WTC11 (cell line): ENCODE measurements at regions not wholly inside any gene's neighbourhood (a gene's known extent, or its start where the extent isn't known, plus 50 kb on each side); places are given as distances from the start of the nearest gene placed in this dataset.

Experiments
- ATAC-seq: fragments of 200-7000 bp; cut with Tn5 transposase; 2 replicates; pipeline ENCODE4 v1.10.0; 2021; ENCODE audit warnings: mild to moderate bottlenecking, moderate library complexity
- CTCF ChIA-PET: fragments of 300-600 bp; sonication (Branson Sonifier 250); formaldehyde crosslinking; loops from one replicate; lab custom pipeline; 2021; ENCODE audit warnings: antibody characterized with exemption; lab: Charles Lee
- POLR2A ChIA-PET: fragments of 350-600 bp; sonication (Branson Sonifier 250); formaldehyde crosslinking; loops from one replicate; lab custom pipeline; 2021; ENCODE audit warnings: antibody characterized with exemption; lab: Charles Lee
- DNase-seq: peaks from one replicate; pipeline ENCODE4 v3.0.0; 2021; ENCODE audit warnings: low spot score
- H3K27ac Mint-ChIP-seq: 2 replicates; pipeline ENCODE4 v1.8.0; 2021; ENCODE audit warnings: mixed read lengths
- H3K27me3 Mint-ChIP-seq: 2 replicates; pipeline ENCODE4 v1.8.0; 2021; ENCODE audit warnings: low read depth, mild to moderate bottlenecking, moderate library complexity, mixed read lengths
- H3K36me3 Mint-ChIP-seq: 2 replicates; pipeline ENCODE4 v1.8.0; 2021; ENCODE audit warnings: mixed read lengths
- H3K4me1 Mint-ChIP-seq: 2 replicates; pipeline ENCODE4 v1.8.0; 2022; ENCODE audit warnings: mixed read lengths
- H3K4me3 Mint-ChIP-seq: 2 replicates; pipeline ENCODE4 v1.8.0; 2021; ENCODE audit warnings: mild to moderate bottlenecking, moderate library complexity, mixed read lengths
- H3K9me3 Mint-ChIP-seq: 2 replicates; pipeline ENCODE4 v1.8.0; 2021; ENCODE audit warnings: mixed read lengths
- CBFB ChIP-seq: sonication (generic); formaldehyde crosslinking; IDR thresholded peaks from 2 replicates; pipeline ENCODE4 v1.8.1; 2022; ENCODE audit warnings: mild to moderate bottlenecking, low read depth, missing genetic modification reagents
- EMX1 ChIP-seq: fragments of 250-450 bp; sonication (Bioruptor Pico); IDR thresholded peaks from 2 replicates; pipeline ENCODE4 v1.8.0; 2021; ENCODE audit warnings: mild to moderate bottlenecking
- GRHL2 ChIP-seq: fragments of 250-450 bp; sonication (Bioruptor Pico); IDR thresholded peaks from 2 replicates; pipeline ENCODE4 v1.8.0; 2022; ENCODE audit warnings: mild to moderate bottlenecking, moderate library complexity; ENCODE audit not compliant: insufficient replicate concordance, severe bottlenecking
- JUN ChIP-seq: sonication (generic); formaldehyde crosslinking; IDR thresholded peaks from 2 replicates; pipeline ENCODE4 v1.8.0; 2023; ENCODE audit warnings: mild to moderate bottlenecking, missing genetic modification reagents
- MYBL2 ChIP-seq: sonication (generic); formaldehyde crosslinking; IDR thresholded peaks from 2 replicates; pipeline ENCODE4 v1.8.1; 2023; ENCODE audit warnings: mild to moderate bottlenecking, moderate library complexity, missing genetic modification reagents
- NFE2L1 ChIP-seq: sonication (generic); formaldehyde crosslinking; IDR thresholded peaks from 2 replicates; pipeline ENCODE4 v1.8.1; 2023; ENCODE audit warnings: missing genetic modification reagents
- NR1H2 ChIP-seq: sonication (generic); formaldehyde crosslinking; IDR thresholded peaks from 2 replicates; pipeline ENCODE4 v1.9.0; 2021; ENCODE audit warnings: mild to moderate bottlenecking, moderate library complexity, missing genetic modification reagents
- SMAD3 ChIP-seq: sonication (generic); formaldehyde crosslinking; IDR thresholded peaks from 2 replicates; pipeline ENCODE4 v1.8.0; 2022; ENCODE audit warnings: missing genetic modification reagents, mild to moderate bottlenecking, borderline replicate concordance
- SP1 ChIP-seq: sonication (generic); formaldehyde crosslinking; conservative IDR thresholded peaks from 2 replicates; pipeline ENCODE4 v1.8.1; 2022; ENCODE audit warnings: missing genetic modification reagents
- TCF7 ChIP-seq: sonication (generic); formaldehyde crosslinking; IDR thresholded peaks from 2 replicates; pipeline ENCODE4 v1.8.0; 2022; ENCODE audit warnings: mild to moderate bottlenecking, low read depth, missing genetic modification reagents, moderate library complexity
- ZNF396 ChIP-seq: fragments of 250-450 bp; sonication (Bioruptor Pico); IDR thresholded peaks from 2 replicates; pipeline ENCODE4 v1.8.0; 2021; ENCODE audit warnings: mild to moderate bottlenecking, moderate library complexity, borderline replicate concordance
- ZNF416 ChIP-seq: fragments of 250-450 bp; sonication (Bioruptor Pico); IDR thresholded peaks from 2 replicates; pipeline ENCODE4 v1.9.0; 2021; ENCODE audit warnings: mild to moderate bottlenecking, inconsistent platforms
- ZNF423 ChIP-seq: fragments of 250-450 bp; sonication (Bioruptor Pico); IDR thresholded peaks from 2 replicates; pipeline ENCODE4 v2.1.2; 2022; ENCODE audit warnings: mild to moderate bottlenecking, moderate library complexity
- TF ChIP-seq, protein P1 (sequence below): sonication (generic); formaldehyde crosslinking; IDR thresholded peaks from 2 replicates; pipeline ENCODE4 v1.8.0; 2022; ENCODE audit warnings: missing genetic modification reagents
- TF ChIP-seq, protein P2 (sequence below): sonication (generic); formaldehyde crosslinking; IDR thresholded peaks from 2 replicates; pipeline ENCODE4 v1.8.0; 2023; ENCODE audit warnings: missing genetic modification reagents, mild to moderate bottlenecking, borderline replicate concordance
- TF ChIP-seq, protein P3 (sequence below): fragments of 250-450 bp; sonication (Bioruptor Pico); IDR thresholded peaks from 2 replicates; pipeline ENCODE4 v1.9.0; 2021; ENCODE audit warnings: mild to moderate bottlenecking, borderline replicate concordance

DNA sequence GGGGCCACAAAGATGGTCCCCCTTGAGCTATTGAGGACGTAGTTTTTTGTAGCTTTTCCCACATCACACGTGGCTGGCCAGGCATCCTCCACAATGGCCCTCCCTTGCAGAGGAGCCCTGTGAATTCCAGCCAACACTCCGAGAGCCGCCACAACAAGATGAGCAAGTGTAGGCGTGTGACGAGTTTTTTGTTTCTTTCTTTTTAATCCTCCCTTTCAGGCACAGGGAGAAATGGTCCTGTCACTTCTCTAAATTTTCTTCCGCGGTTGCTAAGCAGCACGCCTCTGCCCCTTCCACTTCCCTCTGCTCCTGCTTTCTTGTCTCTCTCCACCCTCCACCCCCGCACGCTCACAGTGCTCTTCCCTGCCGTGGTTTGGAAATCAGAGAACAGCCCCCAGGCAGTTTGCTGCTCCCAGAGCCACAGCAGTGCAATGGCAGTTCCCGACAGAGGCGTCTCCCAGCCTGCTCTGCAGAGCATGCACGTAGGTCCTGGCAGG is 68.0 kb upstream of the MRTFB start:
- DNase-seq (peak; percentile 69), ATAC-seq (peak; percentile 98)
- Mint-ChIP-seq H3K9me3 (no peaks in the 10 kb centered on the region), H3K27ac (peak overlapping the region; percentile 91), H3K27me3 (peaks cover 3% of the 10 kb centered on the region; the same call in 1 of the 2 replicates), H3K36me3 (no peaks in the 10 kb centered on the region), H3K4me3 (peak overlapping the region; percentile 64), H3K4me1 (peaks cover 22% of the 10 kb centered on the region)
- ChIA-PET CTCF (interaction anchor here (1.1 kb wide), 2 partner anchors 11 to 16 kb away, joined by 3 to 6 read pairs; no protein-coding TSS in a partner anchor), POLR2A (no interaction called here)
- TF ChIP-seq, protein P1, sequence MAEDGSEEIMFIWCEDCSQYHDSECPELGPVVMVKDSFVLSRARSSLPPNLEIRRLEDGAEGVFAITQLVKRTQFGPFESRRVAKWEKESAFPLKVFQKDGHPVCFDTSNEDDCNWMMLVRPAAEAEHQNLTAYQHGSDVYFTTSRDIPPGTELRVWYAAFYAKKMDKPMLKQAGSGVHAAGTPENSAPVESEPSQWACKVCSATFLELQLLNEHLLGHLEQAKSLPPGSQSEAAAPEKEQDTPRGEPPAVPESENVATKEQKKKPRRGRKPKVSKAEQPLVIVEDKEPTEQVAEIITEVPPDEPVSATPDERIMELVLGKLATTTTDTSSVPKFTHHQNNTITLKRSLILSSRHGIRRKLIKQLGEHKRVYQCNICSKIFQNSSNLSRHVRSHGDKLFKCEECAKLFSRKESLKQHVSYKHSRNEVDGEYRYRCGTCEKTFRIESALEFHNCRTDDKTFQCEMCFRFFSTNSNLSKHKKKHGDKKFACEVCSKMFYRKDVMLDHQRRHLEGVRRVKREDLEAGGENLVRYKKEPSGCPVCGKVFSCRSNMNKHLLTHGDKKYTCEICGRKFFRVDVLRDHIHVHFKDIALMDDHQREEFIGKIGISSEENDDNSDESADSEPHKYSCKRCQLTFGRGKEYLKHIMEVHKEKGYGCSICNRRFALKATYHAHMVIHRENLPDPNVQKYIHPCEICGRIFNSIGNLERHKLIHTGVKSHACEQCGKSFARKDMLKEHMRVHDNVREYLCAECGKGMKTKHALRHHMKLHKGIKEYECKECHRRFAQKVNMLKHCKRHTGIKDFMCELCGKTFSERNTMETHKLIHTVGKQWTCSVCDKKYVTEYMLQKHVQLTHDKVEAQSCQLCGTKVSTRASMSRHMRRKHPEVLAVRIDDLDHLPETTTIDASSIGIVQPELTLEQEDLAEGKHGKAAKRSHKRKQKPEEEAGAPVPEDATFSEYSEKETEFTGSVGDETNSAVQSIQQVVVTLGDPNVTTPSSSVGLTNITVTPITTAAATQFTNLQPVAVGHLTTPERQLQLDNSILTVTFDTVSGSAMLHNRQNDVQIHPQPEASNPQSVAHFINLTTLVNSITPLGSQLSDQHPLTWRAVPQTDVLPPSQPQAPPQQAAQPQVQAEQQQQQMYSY = peak; percentile 72
- 0 out of 2 replicates have a peak, but pooled peaks have one; percentile 41 for TF ChIP-seq NFE2L1 (CRISPR knock-in tag)
- TF ChIP-seq ZNF396 (CRISPR knock-in tag) = no peak
- no peak for TF ChIP-seq ZNF416 (CRISPR knock-in tag)
- TF ChIP-seq SMAD3 (CRISPR knock-in tag) = no peak
- no peak for TF ChIP-seq ZNF423
- no peak for TF ChIP-seq NR1H2 (CRISPR knock-in tag)
- TF ChIP-seq MYBL2 (CRISPR knock-in tag) = 0 out of 2 replicates have a peak, but pooled peaks have one; percentile 21

DNA sequence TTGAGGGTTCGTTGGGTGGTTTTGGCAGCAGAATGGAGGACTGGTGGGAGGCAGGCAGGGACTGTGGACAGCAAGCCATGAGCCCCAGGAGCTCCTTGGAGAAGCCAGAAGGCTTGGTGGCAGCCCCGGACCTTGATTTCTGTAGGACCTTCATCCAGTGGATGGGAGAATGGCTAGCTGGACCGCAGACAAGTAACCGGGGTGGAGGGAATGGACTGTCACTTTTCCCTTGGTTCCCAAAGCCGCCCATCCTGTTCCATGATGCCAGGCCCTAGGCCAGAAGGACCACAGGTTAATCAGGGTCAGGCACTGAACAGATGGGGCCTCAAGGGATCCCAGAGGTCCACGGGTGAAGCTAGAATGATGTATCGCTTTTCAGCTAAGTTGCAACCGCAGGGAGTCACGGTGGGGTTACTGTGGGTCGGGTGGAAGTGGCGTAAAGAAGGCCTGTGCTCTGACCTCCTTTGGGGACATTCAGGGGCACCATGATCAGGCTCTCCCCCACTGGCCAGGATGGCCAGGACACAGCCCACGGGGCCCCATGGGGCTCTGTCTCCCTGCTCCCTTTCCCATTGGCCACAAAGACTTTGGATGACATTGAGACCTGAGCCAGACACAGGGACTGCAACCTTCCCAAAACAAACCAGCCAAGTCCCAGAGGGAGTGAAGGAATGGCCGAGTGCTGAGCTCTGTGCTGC is 66.9 kb upstream of the MRTFB start:
- ATAC-seq (no peak), DNase-seq (no peak)
- H3K9me3 Mint-ChIP-seq = no peaks in the 10 kb centered on the region
- H3K4me1 Mint-ChIP-seq = peaks cover 22% of the 10 kb centered on the region
- H3K4me3 Mint-ChIP-seq = no peak overlapping the region
- no peak overlapping the region for H3K27ac Mint-ChIP-seq
- H3K27me3 Mint-ChIP-seq = peaks cover 3% of the 10 kb centered on the region; the same call in 1 of the 2 replicates
- ChIA-PET POLR2A (no interaction called here), CTCF (interaction anchor here (0.8 to 1.1 kb wide), 3 partner anchors 14 to 69 kb away, joined by 3 to 4 read pairs (median 3); no protein-coding TSS in a partner anchor)
- no peaks in the 10 kb centered on the region for H3K36me3 Mint-ChIP-seq
- TF ChIP-seq TCF7 (CRISPR knock-in tag) (no peak), EMX1 (CRISPR knock-in tag) (no peak), GRHL2 (CRISPR knock-in tag) (no peak), SP1 (CRISPR knock-in tag) (no peak), ZNF396 (CRISPR knock-in tag) (no peak), JUN (CRISPR knock-in tag) (no peak), CBFB (CRISPR knock-in tag) (no peak)
- TF ChIP-seq, protein P2, sequence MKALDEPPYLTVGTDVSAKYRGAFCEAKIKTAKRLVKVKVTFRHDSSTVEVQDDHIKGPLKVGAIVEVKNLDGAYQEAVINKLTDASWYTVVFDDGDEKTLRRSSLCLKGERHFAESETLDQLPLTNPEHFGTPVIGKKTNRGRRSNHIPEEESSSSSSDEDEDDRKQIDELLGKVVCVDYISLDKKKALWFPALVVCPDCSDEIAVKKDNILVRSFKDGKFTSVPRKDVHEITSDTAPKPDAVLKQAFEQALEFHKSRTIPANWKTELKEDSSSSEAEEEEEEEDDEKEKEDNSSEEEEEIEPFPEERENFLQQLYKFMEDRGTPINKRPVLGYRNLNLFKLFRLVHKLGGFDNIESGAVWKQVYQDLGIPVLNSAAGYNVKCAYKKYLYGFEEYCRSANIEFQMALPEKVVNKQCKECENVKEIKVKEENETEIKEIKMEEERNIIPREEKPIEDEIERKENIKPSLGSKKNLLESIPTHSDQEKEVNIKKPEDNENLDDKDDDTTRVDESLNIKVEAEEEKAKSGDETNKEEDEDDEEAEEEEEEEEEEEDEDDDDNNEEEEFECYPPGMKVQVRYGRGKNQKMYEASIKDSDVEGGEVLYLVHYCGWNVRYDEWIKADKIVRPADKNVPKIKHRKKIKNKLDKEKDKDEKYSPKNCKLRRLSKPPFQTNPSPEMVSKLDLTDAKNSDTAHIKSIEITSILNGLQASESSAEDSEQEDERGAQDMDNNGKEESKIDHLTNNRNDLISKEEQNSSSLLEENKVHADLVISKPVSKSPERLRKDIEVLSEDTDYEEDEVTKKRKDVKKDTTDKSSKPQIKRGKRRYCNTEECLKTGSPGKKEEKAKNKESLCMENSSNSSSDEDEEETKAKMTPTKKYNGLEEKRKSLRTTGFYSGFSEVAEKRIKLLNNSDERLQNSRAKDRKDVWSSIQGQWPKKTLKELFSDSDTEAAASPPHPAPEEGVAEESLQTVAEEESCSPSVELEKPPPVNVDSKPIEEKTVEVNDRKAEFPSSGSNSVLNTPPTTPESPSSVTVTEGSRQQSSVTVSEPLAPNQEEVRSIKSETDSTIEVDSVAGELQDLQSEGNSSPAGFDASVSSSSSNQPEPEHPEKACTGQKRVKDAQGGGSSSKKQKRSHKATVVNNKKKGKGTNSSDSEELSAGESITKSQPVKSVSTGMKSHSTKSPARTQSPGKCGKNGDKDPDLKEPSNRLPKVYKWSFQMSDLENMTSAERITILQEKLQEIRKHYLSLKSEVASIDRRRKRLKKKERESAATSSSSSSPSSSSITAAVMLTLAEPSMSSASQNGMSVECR (CRISPR knock-in tag) = no peak
- TF ChIP-seq, protein P3, sequence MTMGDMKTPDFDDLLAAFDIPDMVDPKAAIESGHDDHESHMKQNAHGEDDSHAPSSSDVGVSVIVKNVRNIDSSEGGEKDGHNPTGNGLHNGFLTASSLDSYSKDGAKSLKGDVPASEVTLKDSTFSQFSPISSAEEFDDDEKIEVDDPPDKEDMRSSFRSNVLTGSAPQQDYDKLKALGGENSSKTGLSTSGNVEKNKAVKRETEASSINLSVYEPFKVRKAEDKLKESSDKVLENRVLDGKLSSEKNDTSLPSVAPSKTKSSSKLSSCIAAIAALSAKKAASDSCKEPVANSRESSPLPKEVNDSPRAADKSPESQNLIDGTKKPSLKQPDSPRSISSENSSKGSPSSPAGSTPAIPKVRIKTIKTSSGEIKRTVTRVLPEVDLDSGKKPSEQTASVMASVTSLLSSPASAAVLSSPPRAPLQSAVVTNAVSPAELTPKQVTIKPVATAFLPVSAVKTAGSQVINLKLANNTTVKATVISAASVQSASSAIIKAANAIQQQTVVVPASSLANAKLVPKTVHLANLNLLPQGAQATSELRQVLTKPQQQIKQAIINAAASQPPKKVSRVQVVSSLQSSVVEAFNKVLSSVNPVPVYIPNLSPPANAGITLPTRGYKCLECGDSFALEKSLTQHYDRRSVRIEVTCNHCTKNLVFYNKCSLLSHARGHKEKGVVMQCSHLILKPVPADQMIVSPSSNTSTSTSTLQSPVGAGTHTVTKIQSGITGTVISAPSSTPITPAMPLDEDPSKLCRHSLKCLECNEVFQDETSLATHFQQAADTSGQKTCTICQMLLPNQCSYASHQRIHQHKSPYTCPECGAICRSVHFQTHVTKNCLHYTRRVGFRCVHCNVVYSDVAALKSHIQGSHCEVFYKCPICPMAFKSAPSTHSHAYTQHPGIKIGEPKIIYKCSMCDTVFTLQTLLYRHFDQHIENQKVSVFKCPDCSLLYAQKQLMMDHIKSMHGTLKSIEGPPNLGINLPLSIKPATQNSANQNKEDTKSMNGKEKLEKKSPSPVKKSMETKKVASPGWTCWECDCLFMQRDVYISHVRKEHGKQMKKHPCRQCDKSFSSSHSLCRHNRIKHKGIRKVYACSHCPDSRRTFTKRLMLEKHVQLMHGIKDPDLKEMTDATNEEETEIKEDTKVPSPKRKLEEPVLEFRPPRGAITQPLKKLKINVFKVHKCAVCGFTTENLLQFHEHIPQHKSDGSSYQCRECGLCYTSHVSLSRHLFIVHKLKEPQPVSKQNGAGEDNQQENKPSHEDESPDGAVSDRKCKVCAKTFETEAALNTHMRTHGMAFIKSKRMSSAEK = no peak
